ENCODE measurements at regions not wholly inside any gene's neighbourhood (a gene's known extent, or its start where the extent isn't known, plus 50 kb on each side); places are given as distances from the start of the nearest gene placed in this dataset.

DNA sequence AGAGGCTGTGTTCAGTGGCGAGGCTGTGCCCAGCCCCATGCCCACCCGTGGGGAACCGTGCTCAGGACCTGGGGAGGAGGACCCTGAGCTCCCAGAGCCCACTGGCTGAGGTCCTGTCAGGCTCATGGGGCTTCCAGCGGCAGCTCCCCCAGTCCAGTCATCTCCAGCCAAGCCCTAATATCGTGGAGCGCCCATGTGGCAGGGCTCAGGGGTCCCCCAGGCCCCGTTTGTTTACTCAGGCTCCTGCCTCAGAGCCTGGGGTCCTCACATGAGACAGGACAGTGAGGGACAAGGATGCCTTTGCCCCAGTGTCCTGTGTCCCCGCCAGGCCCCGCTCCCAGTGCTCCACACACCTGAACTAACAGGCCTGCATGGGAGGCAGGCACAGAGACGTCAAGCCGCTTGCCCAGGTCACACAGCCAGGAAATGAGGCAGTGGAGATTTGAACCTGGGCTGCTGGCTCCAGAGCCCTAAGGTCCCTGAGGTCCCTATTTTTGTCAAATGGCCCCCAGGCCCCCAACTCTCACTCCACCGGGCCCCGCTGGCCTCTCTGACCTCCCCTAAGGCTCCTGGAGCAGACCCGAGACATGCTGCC is 100.7 kb upstream of the ACTRT2 start:
- no peak for TF ChIP-seq TCF4 (CRISPR knock-in tag; IDR thresholded peaks at IDR 0.05; ENCODE audit: borderline replicate concordance)
- TF ChIP-seq, protein P1, sequence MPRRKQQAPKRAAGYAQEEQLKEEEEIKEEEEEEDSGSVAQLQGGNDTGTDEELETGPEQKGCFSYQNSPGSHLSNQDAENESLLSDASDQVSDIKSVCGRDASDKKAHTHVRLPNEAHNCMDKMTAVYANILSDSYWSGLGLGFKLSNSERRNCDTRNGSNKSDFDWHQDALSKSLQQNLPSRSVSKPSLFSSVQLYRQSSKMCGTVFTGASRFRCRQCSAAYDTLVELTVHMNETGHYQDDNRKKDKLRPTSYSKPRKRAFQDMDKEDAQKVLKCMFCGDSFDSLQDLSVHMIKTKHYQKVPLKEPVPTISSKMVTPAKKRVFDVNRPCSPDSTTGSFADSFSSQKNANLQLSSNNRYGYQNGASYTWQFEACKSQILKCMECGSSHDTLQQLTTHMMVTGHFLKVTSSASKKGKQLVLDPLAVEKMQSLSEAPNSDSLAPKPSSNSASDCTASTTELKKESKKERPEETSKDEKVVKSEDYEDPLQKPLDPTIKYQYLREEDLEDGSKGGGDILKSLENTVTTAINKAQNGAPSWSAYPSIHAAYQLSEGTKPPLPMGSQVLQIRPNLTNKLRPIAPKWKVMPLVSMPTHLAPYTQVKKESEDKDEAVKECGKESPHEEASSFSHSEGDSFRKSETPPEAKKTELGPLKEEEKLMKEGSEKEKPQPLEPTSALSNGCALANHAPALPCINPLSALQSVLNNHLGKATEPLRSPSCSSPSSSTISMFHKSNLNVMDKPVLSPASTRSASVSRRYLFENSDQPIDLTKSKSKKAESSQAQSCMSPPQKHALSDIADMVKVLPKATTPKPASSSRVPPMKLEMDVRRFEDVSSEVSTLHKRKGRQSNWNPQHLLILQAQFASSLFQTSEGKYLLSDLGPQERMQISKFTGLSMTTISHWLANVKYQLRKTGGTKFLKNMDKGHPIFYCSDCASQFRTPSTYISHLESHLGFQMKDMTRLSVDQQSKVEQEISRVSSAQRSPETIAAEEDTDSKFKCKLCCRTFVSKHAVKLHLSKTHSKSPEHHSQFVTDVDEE (CRISPR knock-in tag; IDR thresholded peaks at IDR 0.05), result no peak
- TF ChIP-seq ZFP3 (CRISPR knock-in tag; IDR thresholded peaks at IDR 0.05), result no peak
- TF ChIP-seq, protein P2, sequence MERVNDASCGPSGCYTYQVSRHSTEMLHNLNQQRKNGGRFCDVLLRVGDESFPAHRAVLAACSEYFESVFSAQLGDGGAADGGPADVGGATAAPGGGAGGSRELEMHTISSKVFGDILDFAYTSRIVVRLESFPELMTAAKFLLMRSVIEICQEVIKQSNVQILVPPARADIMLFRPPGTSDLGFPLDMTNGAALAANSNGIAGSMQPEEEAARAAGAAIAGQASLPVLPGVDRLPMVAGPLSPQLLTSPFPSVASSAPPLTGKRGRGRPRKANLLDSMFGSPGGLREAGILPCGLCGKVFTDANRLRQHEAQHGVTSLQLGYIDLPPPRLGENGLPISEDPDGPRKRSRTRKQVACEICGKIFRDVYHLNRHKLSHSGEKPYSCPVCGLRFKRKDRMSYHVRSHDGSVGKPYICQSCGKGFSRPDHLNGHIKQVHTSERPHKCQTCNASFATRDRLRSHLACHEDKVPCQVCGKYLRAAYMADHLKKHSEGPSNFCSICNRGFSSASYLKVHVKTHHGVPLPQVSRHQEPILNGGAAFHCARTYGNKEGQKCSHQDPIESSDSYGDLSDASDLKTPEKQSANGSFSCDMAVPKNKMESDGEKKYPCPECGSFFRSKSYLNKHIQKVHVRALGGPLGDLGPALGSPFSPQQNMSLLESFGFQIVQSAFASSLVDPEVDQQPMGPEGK (CRISPR knock-in tag; IDR thresholded peaks at IDR 0.05; ENCODE audit: borderline replicate concordance), result no peak
- TF ChIP-seq RARB (CRISPR knock-in tag; IDR thresholded peaks at IDR 0.05), result no peak
- TF ChIP-seq GLIS3 (CRISPR knock-in tag; IDR thresholded peaks at IDR 0.05), result no peak
- TF ChIP-seq ZNF70 (CRISPR knock-in tag; IDR thresholded peaks at IDR 0.05), result no peak
- TF ChIP-seq ZC3H10 (CRISPR knock-in tag; IDR thresholded peaks at IDR 0.05), result no peak
- TF ChIP-seq ZFP30 (CRISPR knock-in tag; IDR thresholded peaks at IDR 0.05), result no peak
- TF ChIP-seq, protein P3, sequence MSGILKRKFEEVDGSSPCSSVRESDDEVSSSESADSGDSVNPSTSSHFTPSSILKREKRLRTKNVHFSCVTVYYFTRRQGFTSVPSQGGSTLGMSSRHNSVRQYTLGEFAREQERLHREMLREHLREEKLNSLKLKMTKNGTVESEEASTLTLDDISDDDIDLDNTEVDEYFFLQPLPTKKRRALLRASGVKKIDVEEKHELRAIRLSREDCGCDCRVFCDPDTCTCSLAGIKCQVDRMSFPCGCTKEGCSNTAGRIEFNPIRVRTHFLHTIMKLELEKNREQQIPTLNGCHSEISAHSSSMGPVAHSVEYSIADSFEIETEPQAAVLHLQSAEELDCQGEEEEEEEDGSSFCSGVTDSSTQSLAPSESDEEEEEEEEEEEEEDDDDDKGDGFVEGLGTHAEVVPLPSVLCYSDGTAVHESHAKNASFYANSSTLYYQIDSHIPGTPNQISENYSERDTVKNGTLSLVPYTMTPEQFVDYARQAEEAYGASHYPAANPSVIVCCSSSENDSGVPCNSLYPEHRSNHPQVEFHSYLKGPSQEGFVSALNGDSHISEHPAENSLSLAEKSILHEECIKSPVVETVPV (CRISPR knock-in tag; IDR thresholded peaks at IDR 0.05), result no peak
- TF ChIP-seq CSDC2 (CRISPR knock-in tag; IDR thresholded peaks at IDR 0.05), result no peak
- TF ChIP-seq ARNTL (CRISPR knock-in tag; IDR thresholded peaks at IDR 0.05; ENCODE audit: borderline replicate concordance, low read depth), result no peak
- TF ChIP-seq BACH2 (CRISPR knock-in tag; IDR thresholded peaks at IDR 0.05; ENCODE audit: borderline replicate concordance), result no peak
- no peak for TF ChIP-seq ESRRG (CRISPR knock-in tag; IDR thresholded peaks at IDR 0.05)
- no peak for TF ChIP-seq PPARA (CRISPR knock-in tag; IDR thresholded peaks at IDR 0.05; ENCODE audit: borderline replicate concordance)
- TF ChIP-seq ZNF565 (CRISPR knock-in tag; conservative IDR thresholded peaks at IDR 0.05; ENCODE audit: low read depth), result no peak
- no peak for ATAC-seq

DNA sequence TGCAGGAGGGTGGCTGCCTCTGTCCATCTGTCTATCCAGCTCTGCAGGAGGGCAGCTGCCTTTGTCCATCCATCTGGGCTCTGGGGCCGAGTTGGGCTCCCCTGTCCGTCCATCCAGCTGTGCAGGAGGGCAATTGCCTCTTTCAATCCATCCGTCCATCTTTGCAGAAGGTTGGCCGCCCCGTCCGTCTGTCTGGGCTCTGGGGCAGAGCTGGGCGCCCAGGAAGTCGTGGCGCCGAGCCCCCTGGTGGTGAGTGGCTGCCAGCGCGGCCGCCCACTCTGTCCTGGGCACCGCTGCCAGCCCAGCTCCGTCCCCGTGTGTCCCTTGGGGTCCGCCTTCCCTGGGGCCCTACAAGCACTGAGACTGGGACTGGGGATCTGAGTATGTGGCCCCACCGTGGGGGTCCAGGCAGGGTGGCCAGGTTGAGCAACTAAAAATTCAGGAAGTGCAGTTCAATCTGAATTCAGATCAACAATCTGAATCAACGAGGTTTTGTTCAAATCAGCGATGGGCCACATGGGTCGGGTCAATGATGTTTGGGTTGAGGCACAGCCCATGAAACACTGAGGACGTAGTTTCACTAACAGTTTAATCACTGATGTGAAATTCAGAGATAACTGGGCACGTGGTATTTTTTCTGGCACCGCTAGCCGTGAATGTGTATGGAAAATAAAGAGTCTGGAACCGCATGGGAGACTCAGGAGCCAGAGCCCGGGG is 99.1 kb upstream of the ACTRT2 start:
- ATAC-seq, result 0 out of 3 replicates have a peak, but pooled peaks have one; percentile 38
- TF ChIP-seq RARB (CRISPR knock-in tag; IDR thresholded peaks at IDR 0.05), result no peak
- no peak for TF ChIP-seq OSR1 (CRISPR knock-in tag; IDR thresholded peaks at IDR 0.05)

- ATAC-seq, result no peak
- no peak for TF ChIP-seq CSDC2 (CRISPR knock-in tag; IDR thresholded peaks at IDR 0.05)
- no peak for TF ChIP-seq ARNTL (CRISPR knock-in tag; IDR thresholded peaks at IDR 0.05; ENCODE audit: borderline replicate concordance, low read depth)
- TF ChIP-seq ZFP3 (CRISPR knock-in tag; IDR thresholded peaks at IDR 0.05), result no peak
- no peak for TF ChIP-seq ZNF565 (CRISPR knock-in tag; conservative IDR thresholded peaks at IDR 0.05; ENCODE audit: low read depth)
- TF ChIP-seq PPARA (CRISPR knock-in tag; IDR thresholded peaks at IDR 0.05; ENCODE audit: borderline replicate concordance), result no peak
- TF ChIP-seq, protein P2 (CRISPR knock-in tag; IDR thresholded peaks at IDR 0.05; ENCODE audit: borderline replicate concordance), result no peak
- TF ChIP-seq ZNF8 (CRISPR knock-in tag; IDR thresholded peaks at IDR 0.05), result no peak
Observed at GRCh38 chr1:2923351-2923750, 97.9 kb upstream of the ACTRT2 start.

- no peak for ATAC-seq
- TF ChIP-seq ZNF8 (CRISPR knock-in tag; IDR thresholded peaks at IDR 0.05), result no peak
- no peak for TF ChIP-seq BACH2 (CRISPR knock-in tag; IDR thresholded peaks at IDR 0.05; ENCODE audit: borderline replicate concordance)
- TF ChIP-seq, protein P2 (CRISPR knock-in tag; IDR thresholded peaks at IDR 0.05; ENCODE audit: borderline replicate concordance), result no peak
- TF ChIP-seq, protein P3 (CRISPR knock-in tag; IDR thresholded peaks at IDR 0.05), result no peak
- no peak for TF ChIP-seq PPARA (CRISPR knock-in tag; IDR thresholded peaks at IDR 0.05; ENCODE audit: borderline replicate concordance)
- TF ChIP-seq ZFP30 (CRISPR knock-in tag; IDR thresholded peaks at IDR 0.05), result no peak
- TF ChIP-seq CSDC2 (CRISPR knock-in tag; IDR thresholded peaks at IDR 0.05), result no peak
- no peak for TF ChIP-seq ZFP3 (CRISPR knock-in tag; IDR thresholded peaks at IDR 0.05)
- no peak for TF ChIP-seq ZNF70 (CRISPR knock-in tag; IDR thresholded peaks at IDR 0.05)
- no peak for TF ChIP-seq CREB5 (CRISPR knock-in tag; IDR thresholded peaks at IDR 0.05; ENCODE audit: low read depth)
- no peak for TF ChIP-seq ZNF565 (CRISPR knock-in tag; conservative IDR thresholded peaks at IDR 0.05; ENCODE audit: low read depth)
- TF ChIP-seq RARB (CRISPR knock-in tag; IDR thresholded peaks at IDR 0.05), result no peak
- TF ChIP-seq ARNTL (CRISPR knock-in tag; IDR thresholded peaks at IDR 0.05; ENCODE audit: borderline replicate concordance, low read depth), result no peak
- TF ChIP-seq SNAI2 (CRISPR knock-in tag; IDR thresholded peaks at IDR 0.05), result no peak
Observed at GRCh38 chr1:2925291-2925690, 96.0 kb upstream of the ACTRT2 start.

Data from SK-N-SH treated with all-trans-retinoic acid at 6 μM for 48 hours (cell line).